HG02970 (cell line): ENCODE measurements at regions not wholly inside any gene's neighbourhood (a gene's known extent, or its start where the extent isn't known, plus 50 kb on each side); places are given as distances from the start of the nearest gene placed in this dataset.
"Not testable (repeated sequence)": the region's sequence is repeated elsewhere in the genome, so short reads cannot be mapped to it uniquely, and the experiment has no call there.

Source experiments
- ATAC-seq: cut with Tn5 transposase; IDR thresholded peaks from one replicate; pipeline ENCODE4 v1.9.1; 2021; ENCODE audit warnings: mild to moderate bottlenecking, moderate library complexity, moderate number of reproducible peaks; ENCODE audit not compliant: unreplicated experiment, low FRiP score

DNA sequence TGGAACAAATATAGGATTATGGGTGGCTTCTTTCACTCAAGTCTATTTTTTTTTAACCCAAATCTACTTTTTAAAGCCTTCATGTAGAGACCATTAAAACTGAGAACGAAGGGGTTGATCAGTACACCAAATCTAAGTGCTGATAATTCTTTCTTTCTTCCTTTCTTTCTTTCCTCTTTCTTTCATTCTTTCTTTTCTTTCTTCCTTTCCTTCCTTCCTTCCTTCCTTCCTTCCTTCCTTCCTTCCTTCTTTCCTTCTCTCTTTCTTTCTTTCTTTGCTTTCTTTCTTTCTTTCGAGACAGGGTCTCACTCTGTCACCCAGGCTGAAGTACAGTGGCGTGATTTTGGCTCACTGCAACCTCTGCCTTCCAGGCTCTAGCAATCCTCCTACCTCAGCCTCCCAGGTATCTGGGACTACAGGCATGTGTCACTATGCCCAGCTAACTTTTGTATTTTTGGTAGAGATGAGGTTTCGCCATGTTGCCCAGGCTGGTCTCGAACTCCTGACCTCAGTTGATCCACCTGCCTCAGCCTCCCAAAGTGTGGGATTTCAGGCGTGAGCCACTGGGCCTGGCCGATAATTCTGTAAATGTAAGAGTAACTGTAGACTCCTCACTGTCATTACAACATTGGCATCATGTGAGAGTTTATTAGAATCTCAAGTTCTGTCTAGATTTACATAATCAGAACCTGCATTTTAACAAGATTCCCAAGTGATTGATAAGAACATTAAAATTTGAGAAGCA lies 236.4 kb downstream of the TFEC start:
- ATAC-seq = no peak

DNA sequence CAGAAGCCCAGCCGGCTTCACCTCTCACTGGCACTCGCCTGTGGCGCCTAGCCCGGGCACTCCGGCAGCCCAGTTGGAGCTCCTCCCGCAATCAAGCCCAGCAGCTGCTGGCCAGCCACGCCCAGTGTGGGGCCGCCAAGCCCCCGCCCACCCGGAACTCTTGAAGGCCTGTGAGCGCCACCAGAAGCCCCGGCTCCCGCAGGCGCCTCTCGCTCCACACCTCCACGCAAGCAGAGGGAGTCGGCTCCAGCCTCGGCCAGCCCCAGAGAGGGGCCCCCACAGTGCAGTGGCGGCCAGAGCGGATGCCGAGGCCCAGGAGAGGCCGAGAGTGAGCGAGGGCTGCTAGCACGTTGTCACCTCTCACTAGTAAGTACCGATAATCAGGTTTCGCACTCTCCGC lies 240.7 kb downstream of the TFEC start:
- no peak for ATAC-seq

DNA sequence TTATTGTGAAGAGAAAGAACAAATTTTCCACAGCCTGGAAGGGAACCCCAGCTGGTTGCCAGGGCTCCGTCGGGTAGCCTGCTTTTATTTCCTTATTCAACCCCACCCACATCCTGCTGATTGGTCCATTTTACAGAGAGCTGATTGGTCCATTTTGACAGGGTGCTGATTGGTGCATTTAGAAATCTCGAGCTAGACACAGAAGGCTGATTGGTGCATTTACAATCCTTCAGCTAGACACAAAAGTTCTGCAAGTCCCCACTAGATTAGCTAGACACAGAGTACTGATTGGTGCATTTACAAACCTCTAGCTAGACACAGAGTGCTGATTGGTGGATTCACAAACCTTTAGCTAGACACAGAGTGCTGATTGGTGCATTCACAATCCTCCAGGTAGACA lies 241.1 kb downstream of the TFEC start:
- not testable (repeated sequence) for ATAC-seq

DNA sequence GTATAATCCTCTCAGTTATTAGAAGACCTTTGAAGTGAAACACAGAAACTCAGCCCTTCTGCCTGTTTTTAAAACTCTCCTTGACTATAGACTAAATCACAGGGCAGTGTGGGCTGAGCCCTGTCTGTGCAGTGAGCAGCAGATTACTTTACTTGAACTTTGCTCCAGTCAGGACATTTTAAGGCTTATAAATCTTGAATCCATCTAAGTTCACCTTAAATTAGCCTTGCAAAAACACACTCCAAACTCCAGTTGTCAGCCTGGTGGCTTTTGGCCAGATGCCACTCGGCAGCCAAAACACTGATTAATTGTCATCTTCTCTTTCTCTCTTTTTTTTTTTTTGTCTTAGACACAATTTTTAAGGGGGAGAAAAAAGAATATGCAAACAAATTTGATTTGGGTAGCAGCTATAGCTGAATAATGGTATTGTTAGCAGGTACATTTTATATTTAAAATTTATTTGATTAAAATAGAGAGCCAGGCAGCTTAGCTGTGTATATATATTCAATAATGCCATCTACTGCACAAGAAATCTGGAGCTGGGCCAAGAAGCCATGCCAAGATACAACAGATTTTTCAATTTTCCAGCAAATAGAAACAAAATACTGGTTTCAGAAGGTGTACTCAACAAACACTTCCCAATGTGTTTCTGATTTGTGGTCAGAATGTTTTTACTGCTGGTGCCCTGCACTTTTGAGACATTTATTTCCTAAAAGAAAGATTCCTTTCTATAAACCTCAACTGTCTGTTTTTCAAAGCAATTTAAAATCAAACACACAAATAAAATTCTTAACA lies 247.7 kb downstream of the TFEC start:
- no peak for ATAC-seq

DNA sequence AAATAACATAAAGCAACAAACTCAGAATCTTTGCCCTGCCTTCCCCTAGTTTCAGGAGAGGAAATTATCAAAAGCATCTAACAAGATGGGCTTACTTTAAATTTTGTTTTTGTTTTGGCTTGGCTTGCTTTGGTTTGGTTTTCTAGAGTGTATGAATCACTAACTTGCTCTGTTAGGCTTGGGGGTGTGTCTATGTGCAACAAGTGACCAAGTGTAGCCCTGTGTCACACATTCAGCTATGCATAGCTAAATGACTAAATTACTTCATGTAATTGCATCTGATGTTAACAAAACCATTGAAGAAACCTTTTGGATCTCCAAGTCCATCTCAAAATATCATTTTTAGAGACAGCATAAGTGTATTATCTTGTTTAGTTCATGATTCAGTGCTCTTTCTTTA lies 251.0 kb downstream of the TFEC start:
- ATAC-seq = no peak

DNA sequence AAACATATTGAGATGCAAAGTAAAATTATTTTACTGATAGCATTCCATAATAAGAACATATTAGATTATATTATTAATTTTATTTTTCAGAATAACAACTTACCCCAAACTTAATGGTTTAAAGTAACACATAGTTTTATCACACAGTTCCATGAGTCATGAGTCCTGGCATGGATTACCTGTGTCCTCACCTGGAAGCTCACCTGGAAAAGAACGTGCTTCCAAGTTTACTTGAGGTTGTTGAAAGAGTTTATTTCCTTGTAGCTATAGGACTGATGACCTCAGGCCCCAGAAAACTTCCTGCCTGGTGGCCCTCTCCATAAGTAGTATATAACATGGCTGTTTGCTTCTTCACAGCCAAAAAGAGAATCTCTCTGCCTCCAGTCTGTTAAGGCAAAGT lies 254.6 kb downstream of the TFEC start:
- no peak for ATAC-seq

DNA sequence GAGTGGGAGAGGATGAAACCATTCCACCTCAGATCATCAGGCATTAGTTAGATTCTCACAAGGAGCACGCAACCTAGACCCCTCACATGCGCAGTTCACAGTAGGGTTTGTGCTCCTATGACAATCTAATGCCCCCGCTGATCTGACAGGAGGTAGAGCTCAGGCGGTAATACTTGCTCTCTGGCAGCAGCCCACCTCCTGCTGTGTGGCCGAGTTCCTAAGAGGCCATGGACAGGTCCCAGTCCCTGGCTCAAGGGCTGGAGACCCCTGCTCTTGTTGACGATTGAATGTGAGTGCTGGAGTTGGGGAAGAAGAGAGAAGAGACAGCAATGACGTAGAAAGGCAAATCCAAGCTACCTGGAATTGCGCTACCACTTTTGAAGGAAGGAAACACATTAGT lies 267.2 kb downstream of the TFEC start:
- ATAC-seq = no peak

- no peak for ATAC-seq
Measured at GRCh38 chr7:115758025-115758424, 272.5 kb downstream of the TFEC start.

DNA sequence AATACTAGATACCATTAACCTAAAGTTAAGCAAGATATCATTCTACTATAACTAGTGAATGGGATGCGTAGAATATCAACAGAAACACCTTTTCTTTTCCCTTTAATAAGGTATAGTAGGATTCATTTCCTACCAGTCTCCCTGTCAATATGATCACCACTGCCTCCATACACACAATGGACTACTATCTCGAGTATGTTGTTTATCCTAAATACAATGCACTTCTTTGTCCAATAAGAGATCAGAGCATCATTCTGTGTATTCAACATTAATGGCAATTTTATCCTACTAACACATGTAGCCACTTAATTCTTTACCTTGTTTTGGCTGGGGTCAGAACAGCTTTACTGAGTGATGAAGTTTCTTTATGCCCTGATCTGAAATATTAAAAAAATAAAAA lies 276.3 kb downstream of the TFEC start:
- no peak for ATAC-seq

DNA sequence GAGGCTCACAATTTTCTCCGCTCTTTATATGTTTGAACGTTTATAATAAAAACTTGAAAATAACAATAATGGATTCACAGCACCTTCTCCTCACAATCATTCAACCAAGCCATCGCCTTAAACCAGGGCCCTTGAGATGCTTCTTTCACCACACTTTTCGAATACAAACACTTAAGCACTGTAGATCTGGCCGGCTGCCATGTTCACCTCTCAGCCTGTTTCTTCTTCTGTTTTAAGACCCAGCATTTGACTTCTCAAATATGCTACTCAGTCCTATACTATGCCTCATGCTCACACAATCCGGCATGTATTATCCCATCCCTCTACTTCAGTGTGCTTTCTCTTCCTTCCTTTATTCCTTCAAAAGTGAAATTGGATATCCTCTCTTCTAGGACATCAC lies 280.6 kb downstream of the TFEC start:
- no peak for ATAC-seq

- ATAC-seq = no peak
Measured at GRCh38 chr7:115748123-115748738, 282.3 kb downstream of the TFEC start.

- no peak for ATAC-seq
Measured at GRCh38 chr7:115747174-115747573, 283.4 kb downstream of the TFEC start.

GRCh38 chr7:115740043-115740442 lies 290.5 kb downstream of the TFEC start:
- ATAC-seq = no peak

DNA sequence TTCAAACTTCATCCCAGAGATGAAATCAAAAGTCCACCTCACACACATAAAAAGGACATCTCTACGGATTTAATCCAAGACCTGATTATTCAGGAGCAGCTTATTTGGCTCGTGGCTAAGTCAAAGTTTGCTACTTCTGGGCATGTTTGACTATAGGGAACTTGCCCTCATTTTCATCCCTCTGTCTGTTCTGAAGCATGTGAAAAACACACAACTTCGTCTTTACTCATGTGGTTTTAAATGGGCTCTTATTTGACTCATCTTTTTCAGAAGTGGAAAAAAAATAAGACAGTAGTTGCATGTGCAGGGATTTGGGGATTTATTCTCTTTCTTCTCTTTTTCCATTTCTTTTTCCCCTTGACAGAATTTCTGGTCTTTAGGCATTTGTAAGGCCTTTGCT lies 295.9 kb downstream of the TFEC start:
- ATAC-seq = no peak

DNA sequence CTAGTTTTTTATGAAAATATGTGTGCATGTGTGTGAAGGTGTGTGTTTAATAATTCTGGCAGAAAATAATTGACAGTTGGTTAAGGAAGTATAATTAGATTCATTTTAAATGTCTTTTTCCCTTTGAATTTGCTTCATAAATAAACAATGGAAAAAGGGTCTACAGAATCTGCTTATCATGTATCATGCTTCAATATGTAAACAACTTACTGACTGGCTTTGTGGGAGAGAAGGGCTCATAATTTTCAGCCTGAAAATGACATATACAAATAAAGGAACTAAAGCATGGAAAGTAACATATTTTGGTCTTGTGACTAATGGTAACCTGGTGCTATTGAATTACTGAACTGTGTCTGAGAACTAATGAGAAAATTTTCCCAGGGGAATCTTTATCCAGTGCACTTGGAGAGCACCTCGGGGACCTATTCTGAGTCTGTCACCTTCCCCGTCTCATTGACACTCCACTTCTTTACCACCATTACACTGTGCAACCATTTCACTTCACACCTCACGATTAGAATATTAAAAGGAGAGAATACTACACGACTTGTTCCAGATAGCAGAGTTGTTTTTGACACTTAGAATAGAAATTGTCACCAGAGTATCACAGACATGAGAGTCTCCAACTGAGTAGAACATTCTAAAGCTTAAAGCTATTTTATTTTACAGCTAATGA lies 298.6 kb downstream of the TFEC start:
- ATAC-seq = no peak

DNA sequence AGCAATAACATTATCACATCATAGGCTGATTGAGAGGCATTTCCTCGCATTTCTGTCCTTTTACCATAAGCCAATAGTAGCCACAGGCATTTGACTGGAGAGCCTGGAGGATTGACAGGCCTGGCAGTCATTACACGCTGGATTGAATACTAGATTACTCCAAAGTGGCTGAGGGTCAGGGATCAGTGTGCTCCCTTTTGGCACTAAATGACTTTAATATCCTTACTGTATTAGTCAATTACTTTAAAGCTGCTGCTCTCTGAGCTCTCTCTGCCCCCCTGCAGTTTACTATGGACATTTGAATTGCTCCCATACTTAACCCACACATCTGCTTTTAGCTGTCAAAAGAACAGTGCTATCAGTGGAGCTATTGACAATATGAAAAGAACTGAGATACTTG lies 302.0 kb downstream of the TFEC start:
- no peak for ATAC-seq

DNA sequence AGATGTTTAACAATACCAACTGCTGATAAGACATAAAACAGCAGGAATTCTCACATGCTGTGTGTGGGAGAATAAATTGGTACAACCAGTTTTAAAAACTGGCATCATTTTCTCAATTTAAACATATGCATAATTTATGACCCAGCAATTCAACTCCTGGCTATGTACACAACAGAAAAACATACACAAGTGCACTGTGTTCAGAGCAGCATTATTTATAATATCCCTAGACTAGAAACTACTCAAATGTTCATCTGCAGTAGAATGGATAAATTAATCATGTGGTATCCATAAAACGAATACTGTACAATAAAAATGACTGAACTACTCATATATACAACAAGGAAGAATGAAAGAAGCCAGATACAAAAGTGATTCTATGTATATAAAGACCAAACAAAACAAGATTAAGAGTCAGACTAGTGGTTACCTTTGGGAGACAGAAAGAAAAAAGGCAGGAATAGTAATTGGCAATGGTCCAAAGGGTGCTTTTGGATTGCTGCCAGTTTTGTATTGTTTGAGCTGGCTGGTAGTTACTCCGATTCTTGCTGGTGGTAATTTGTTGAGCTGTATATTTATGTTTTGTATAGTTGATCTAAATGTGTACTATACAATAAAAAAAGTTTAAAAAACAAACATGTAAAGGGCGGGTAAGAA lies 306.0 kb downstream of the TFEC start:
- ATAC-seq = no peak

DNA sequence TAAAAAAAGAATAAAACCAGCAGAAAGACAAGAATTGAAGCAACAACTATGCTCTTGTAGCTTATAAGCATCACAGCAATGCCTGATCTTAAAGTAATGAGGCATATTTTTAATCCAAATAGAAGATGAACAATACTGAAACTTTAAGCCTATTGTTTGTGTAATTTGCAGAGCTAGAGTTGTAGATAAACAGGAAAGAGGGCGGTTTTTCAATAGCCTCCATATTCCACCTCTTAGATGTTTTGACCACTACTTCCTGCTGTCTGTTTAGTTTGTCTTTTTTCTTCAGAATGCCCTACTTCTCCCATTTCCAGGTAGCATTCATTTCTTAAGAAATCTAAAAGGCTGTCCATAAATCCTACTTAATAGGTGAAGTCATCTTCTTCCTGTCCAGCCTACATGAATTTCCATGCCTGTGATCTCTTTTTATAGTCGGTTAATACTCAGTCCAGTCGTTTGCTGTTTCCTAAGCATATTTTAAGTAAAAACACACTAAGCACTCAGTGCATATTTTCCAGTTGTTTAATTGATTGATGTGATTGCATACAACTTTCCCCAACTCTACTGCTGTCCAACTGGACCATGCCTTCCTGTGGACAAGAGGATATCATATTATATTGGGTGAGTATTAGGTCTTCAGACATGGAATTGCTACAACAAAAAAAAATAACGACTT lies 308.1 kb downstream of the TFEC start:
- no peak for ATAC-seq

- ATAC-seq = no peak
Measured at GRCh38 chr7:115721293-115722217, 309.0 kb downstream of the TFEC start.
